ENCODE measurements at regions not wholly inside any gene's neighbourhood (a gene's known extent, or its start where the extent isn't known, plus 50 kb on each side); places are given as distances from the start of the nearest gene placed in this dataset.

DNA sequence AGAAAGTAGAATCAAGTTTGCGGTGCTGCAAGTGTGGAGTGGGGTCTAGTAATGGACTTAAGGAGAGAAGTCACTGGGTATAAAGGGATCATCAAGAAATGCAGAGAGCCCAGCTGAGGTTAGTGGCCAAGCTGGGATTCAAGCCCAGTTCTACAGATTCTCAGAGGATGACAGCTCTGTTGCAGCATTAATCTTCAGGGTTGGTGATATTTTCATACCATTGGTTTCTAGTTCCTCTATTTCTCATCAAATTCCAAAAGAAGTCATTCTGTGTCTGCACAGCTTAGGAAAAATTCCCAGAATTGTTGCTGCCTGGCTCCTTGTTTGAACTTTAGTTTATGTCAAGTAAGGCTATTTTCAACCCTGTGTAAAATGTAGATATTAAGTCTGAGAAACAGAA, 169.5 kb upstream of the NTF3 start:
- no peak for DNase-seq (ENCODE audit: low read depth, low spot score)
- no TSS peak for BruUV-seq (replicated peaks)
- Histone ChIP-seq H3K4me2 (ENCODE audit: control insufficient read depth, insufficient read depth) (no peak overlapping the region), H3K4me3 (no peak overlapping the region), H2AFZ (ENCODE audit: control insufficient read depth, low read depth, low read length) (no peak overlapping the region), H3K4me1 (ENCODE audit: control insufficient read depth, insufficient read depth, low read length) (no peaks in the 10 kb centered on the region), H3K27me3 (replicated peaks in 1 of 2; ENCODE audit: control insufficient read depth in 2 of 2, insufficient read depth in 2 of 2, low read length in 1 of 2) (no peaks in the 10 kb centered on the region), H3K27ac (ENCODE audit: control insufficient read depth, insufficient read depth) (no peak overlapping the region), H3K79me2 (ENCODE audit: control insufficient read depth, insufficient read depth, low read length) (no peaks in the 10 kb centered on the region), H4K20me1 (ENCODE audit: control insufficient read depth, insufficient read depth) (no peaks in the 10 kb centered on the region), H3K36me3 (ENCODE audit: control insufficient read depth in 2 of 2, insufficient read depth in 2 of 2, low read length in 1 of 2) (no peaks in the 10 kb centered on the region), H3K9ac (ENCODE audit: control insufficient read depth, insufficient read depth, low read length) (no peak overlapping the region), H3K9me3 (replicated peaks; ENCODE audit: control insufficient read depth, insufficient read depth, low read length) (no peaks in the 10 kb centered on the region)
- WGBS (ENCODE audit: insufficient coverage, insufficient replicate concordance, low lambda C conversion rate, missing lambda C conversion rate), result 87% methylated on average over 1 of the region's 1 CpG
- RAD21 ChIA-PET (ENCODE audit: unreplicated experiment), result no interaction called here
- intact Hi-C loops (cut with micrococcal nuclease; ENCODE audit: unreplicated experiment), result no loop called here
- no peak for ATAC-seq
- TF ChIP-seq RELA (IDR thresholded peaks at IDR 0.05; ENCODE audit: borderline replicate concordance, partially characterized antibody), result no peak
- TF ChIP-seq, protein P1, sequence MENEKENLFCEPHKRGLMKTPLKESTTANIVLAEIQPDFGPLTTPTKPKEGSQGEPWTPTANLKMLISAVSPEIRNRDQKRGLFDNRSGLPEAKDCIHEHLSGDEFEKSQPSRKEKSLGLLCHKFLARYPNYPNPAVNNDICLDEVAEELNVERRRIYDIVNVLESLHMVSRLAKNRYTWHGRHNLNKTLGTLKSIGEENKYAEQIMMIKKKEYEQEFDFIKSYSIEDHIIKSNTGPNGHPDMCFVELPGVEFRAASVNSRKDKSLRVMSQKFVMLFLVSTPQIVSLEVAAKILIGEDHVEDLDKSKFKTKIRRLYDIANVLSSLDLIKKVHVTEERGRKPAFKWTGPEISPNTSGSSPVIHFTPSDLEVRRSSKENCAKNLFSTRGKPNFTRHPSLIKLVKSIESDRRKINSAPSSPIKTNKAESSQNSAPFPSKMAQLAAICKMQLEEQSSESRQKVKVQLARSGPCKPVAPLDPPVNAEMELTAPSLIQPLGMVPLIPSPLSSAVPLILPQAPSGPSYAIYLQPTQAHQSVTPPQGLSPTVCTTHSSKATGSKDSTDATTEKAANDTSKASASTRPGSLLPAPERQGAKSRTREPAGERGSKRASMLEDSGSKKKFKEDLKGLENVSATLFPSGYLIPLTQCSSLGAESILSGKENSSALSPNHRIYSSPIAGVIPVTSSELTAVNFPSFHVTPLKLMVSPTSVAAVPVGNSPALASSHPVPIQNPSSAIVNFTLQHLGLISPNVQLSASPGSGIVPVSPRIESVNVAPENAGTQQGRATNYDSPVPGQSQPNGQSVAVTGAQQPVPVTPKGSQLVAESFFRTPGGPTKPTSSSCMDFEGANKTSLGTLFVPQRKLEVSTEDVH (IDR thresholded peaks at IDR 0.05; ENCODE audit: low read depth, partially characterized antibody), result no peak
- in situ Hi-C loops (cut with MboI), result no loop called here
- POLR2A ChIA-PET, result no interaction called here
- SMC1A ChIA-PET (ENCODE audit: uncharacterized antibody, unreplicated experiment), result no interaction called here
- CTCF ChIA-PET, result no interaction called here
- FAIRE-seq, result no peak

GRCh38 chr12:5262885-5263284, 169.0 kb upstream of the NTF3 start:
- WGBS (ENCODE audit: insufficient coverage, insufficient replicate concordance, low lambda C conversion rate, missing lambda C conversion rate), result 18% methylated on average over 2 of the region's 2 CpGs
- no peak overlapping the region for H3K4me2 ChIP-seq (ENCODE audit: control insufficient read depth, insufficient read depth)
- DNase-seq (ENCODE audit: low read depth, low spot score) (no peak), FAIRE-seq (no peak), ATAC-seq (no peak)
- no peaks in the 10 kb centered on the region for H3K79me2 ChIP-seq (ENCODE audit: control insufficient read depth, insufficient read depth, low read length)
- no peaks in the 10 kb centered on the region for H3K27me3 ChIP-seq (replicated peaks in 1 of 2; ENCODE audit: control insufficient read depth in 2 of 2, insufficient read depth in 2 of 2, low read length in 1 of 2)
- SMC1A ChIA-PET (ENCODE audit: uncharacterized antibody, unreplicated experiment), result no interaction called here
- RAD21 ChIA-PET (ENCODE audit: unreplicated experiment), result no interaction called here
- no peak overlapping the region for H3K4me3 ChIP-seq
- no peak overlapping the region for H2AFZ ChIP-seq (ENCODE audit: control insufficient read depth, low read depth, low read length)
- POLR2A ChIA-PET, result no interaction called here
- intact Hi-C loops (cut with micrococcal nuclease; ENCODE audit: unreplicated experiment) (no loop called here), in situ Hi-C loops (cut with MboI) (no loop called here)
- H3K36me3 ChIP-seq (ENCODE audit: control insufficient read depth in 2 of 2, insufficient read depth in 2 of 2, low read length in 1 of 2), result no peaks in the 10 kb centered on the region
- H3K9me3 ChIP-seq (replicated peaks; ENCODE audit: control insufficient read depth, insufficient read depth, low read length), result no peaks in the 10 kb centered on the region
- H3K27ac ChIP-seq (ENCODE audit: control insufficient read depth, insufficient read depth), result no peak overlapping the region
- CTCF ChIA-PET, result no interaction called here
- no peaks in the 10 kb centered on the region for H3K4me1 ChIP-seq (ENCODE audit: control insufficient read depth, insufficient read depth, low read length)
- no peak overlapping the region for H3K9ac ChIP-seq (ENCODE audit: control insufficient read depth, insufficient read depth, low read length)
- BruUV-seq (replicated peaks), result no TSS peak
- H4K20me1 ChIP-seq (ENCODE audit: control insufficient read depth, insufficient read depth), result no peaks in the 10 kb centered on the region
- TF ChIP-seq CUX1 (IDR thresholded peaks at IDR 0.05; ENCODE audit: insufficient replicate concordance, low read depth, low read length), result no peak
- TF ChIP-seq, protein P2, sequence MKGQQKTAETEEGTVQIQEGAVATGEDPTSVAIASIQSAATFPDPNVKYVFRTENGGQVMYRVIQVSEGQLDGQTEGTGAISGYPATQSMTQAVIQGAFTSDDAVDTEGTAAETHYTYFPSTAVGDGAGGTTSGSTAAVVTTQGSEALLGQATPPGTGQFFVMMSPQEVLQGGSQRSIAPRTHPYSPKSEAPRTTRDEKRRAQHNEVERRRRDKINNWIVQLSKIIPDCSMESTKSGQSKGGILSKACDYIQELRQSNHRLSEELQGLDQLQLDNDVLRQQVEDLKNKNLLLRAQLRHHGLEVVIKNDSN (IDR thresholded peaks at IDR 0.05; ENCODE audit: borderline replicate concordance, extremely low read length, insufficient read depth, low read depth, low read length), result no peak
- no peak for TF ChIP-seq ZZZ3 (IDR thresholded peaks at IDR 0.05; ENCODE audit: control insufficient read depth, insufficient read length, low read depth)
- TF ChIP-seq IKZF1 (conservative IDR thresholded peaks at IDR 0.05), result no peak

Data from GM12878 (cell line).